ENCODE measurements at regions not wholly inside any gene's neighbourhood (a gene's known extent, or its start where the extent isn't known, plus 50 kb on each side); places are given as distances from the start of the nearest gene placed in this dataset.

DNA sequence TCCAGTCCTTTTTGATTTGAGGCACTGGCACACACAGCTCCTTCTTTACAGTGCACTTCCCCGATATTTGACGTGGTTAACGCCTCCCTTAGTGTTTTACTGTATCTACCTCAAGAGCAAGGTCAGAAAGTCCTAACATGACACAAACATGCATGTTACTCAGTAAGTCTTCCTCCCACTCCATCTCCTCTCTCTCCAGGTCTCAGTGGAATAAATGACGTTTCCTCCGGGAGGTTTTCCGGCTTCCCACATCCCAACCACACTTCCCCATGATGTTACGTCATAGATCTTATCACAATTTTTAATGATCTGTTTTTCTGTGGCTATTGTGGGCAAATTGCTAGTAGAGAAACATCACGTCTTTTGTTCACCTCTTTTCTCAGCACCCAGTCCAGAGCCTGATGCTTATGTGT, 165.7 kb downstream of the PTPN20 start:
- DNase-seq (no peak), ATAC-seq (ENCODE audit: low read depth) (no peak)
- H3K27me3 ChIP-seq (replicated peaks in 1 of 4; ENCODE audit: control extremely low read depth in 1 of 4, control insufficient read depth in 3 of 4, insufficient read depth in 4 of 4, low read length in 3 of 4): peaks cover 0 to 2% (median 0%) of the 10 kb centered on the region in 4 experiments
- no peaks in the 10 kb centered on the region for H3K36me3 ChIP-seq (replicated peaks in 1 of 2; ENCODE audit: control extremely low read depth in 1 of 2, control insufficient read depth in 1 of 2, extremely low read depth in 1 of 2, insufficient read depth in 2 of 2, low read length in 1 of 2)
- intact Hi-C loops (cut with micrococcal nuclease): no loop called here
- Mint-ChIP-seq H3K27me3 (peaks cover 31% of the 10 kb centered on the region), H3K4me1 (no peaks in the 10 kb centered on the region), H3K27ac (no peak overlapping the region), H3K9me3 (ENCODE audit: insufficient read depth) (no peaks in the 10 kb centered on the region), H3K4me3 (no peak overlapping the region)
- H3K79me2 ChIP-seq (ENCODE audit: control insufficient read depth, insufficient read depth, low read length): no peaks in the 10 kb centered on the region
- no peak overlapping the region for H3K27ac ChIP-seq (ENCODE audit: low read length in 2 of 2)
- no peaks in the 10 kb centered on the region for H4K20me1 ChIP-seq (ENCODE audit: control insufficient read depth, insufficient read depth, low read length, poor library complexity, severe bottlenecking)
- H2AFZ ChIP-seq (ENCODE audit: insufficient read depth, low read depth, low read length, poor library complexity, severe bottlenecking): no peak overlapping the region
- no peak for TF ChIP-seq EZH2 (IDR thresholded peaks at IDR 0.05; ENCODE audit: borderline replicate concordance, insufficient read depth, low read depth, low read length, poor library complexity, severe bottlenecking)
- TF ChIP-seq, protein P1, sequence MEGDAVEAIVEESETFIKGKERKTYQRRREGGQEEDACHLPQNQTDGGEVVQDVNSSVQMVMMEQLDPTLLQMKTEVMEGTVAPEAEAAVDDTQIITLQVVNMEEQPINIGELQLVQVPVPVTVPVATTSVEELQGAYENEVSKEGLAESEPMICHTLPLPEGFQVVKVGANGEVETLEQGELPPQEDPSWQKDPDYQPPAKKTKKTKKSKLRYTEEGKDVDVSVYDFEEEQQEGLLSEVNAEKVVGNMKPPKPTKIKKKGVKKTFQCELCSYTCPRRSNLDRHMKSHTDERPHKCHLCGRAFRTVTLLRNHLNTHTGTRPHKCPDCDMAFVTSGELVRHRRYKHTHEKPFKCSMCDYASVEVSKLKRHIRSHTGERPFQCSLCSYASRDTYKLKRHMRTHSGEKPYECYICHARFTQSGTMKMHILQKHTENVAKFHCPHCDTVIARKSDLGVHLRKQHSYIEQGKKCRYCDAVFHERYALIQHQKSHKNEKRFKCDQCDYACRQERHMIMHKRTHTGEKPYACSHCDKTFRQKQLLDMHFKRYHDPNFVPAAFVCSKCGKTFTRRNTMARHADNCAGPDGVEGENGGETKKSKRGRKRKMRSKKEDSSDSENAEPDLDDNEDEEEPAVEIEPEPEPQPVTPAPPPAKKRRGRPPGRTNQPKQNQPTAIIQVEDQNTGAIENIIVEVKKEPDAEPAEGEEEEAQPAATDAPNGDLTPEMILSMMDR (IDR thresholded peaks at IDR 0.05): no peak
- no peaks in the 10 kb centered on the region for H3K4me1 ChIP-seq (ENCODE audit: control insufficient read depth in 2 of 2, insufficient read depth in 2 of 2, low read length in 2 of 2)
- WGBS (ENCODE audit: insufficient coverage): 63% methylated on average over 4 of the region's 8 CpGs
- H3K4me3 ChIP-seq (ENCODE audit: control extremely low read depth in 1 of 5, extremely low read depth in 1 of 5, insufficient read depth in 1 of 5, low read depth in 2 of 5, low read length in 4 of 5): no peak overlapping the region
- CTCF ChIA-PET: no interaction called here
- POLR2A ChIA-PET: no interaction called here
- peaks cover 0 to 3% (median 0%) of the 10 kb centered on the region in 3 donors for H3K9me3 ChIP-seq (ENCODE audit: control extremely low read depth in 1 of 3, control insufficient read depth in 2 of 3, insufficient read depth in 1 of 3, low read length in 2 of 3)
- no peak overlapping the region for H3K9ac ChIP-seq (ENCODE audit: low read length)
- H3K4me2 ChIP-seq (replicated peaks; ENCODE audit: low read depth, low read length, poor library complexity, severe bottlenecking): no peak overlapping the region

DNA sequence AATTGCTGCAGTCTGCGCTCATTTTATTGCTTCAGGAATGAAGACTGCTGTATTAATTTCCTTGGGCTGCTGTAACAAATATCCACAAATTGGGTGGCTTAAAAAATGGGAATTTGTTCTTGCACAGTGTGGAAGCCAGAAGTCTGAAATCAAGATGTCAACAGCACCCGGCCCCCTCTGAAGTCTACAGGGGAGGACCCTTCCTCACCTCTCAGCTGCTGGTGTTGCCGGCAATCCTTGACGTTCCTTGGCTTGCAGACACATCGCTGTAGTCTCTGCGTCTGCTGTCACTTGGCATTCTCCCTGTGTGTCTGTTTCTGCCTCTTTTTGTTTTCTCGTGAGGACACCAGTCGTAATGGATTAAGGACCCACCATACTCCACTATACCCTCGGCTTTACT, 166.2 kb downstream of the PTPN20 start:
- ATAC-seq (ENCODE audit: low read depth) (no peak), DNase-seq (no peak)
- TF ChIP-seq EZH2 (IDR thresholded peaks at IDR 0.05; ENCODE audit: borderline replicate concordance, insufficient read depth, low read depth, low read length, poor library complexity, severe bottlenecking): no peak
- TF ChIP-seq, protein P1 (IDR thresholded peaks at IDR 0.05): no peak
- intact Hi-C loops (cut with micrococcal nuclease): no loop called here
- H3K79me2 ChIP-seq (ENCODE audit: control insufficient read depth, insufficient read depth, low read length): no peaks in the 10 kb centered on the region
- H3K4me3 ChIP-seq (ENCODE audit: control extremely low read depth in 1 of 5, extremely low read depth in 1 of 5, insufficient read depth in 1 of 5, low read depth in 2 of 5, low read length in 4 of 5): no peak overlapping the region
- peaks cover 0 to 2% (median 0%) of the 10 kb centered on the region in 4 experiments for H3K27me3 ChIP-seq (replicated peaks in 1 of 4; ENCODE audit: control extremely low read depth in 1 of 4, control insufficient read depth in 3 of 4, insufficient read depth in 4 of 4, low read length in 3 of 4)
- no peak overlapping the region for H3K4me2 ChIP-seq (replicated peaks; ENCODE audit: low read depth, low read length, poor library complexity, severe bottlenecking)
- H3K9ac ChIP-seq (ENCODE audit: low read length): no peak overlapping the region
- no peaks in the 10 kb centered on the region for H4K20me1 ChIP-seq (ENCODE audit: control insufficient read depth, insufficient read depth, low read length, poor library complexity, severe bottlenecking)
- CTCF ChIA-PET: no interaction called here
- Mint-ChIP-seq H3K9me3 (ENCODE audit: insufficient read depth) (no peaks in the 10 kb centered on the region), H3K27me3 (peaks cover 31% of the 10 kb centered on the region), H3K4me3 (no peak overlapping the region), H3K4me1 (no peaks in the 10 kb centered on the region), H3K27ac (no peak overlapping the region)
- no peaks in the 10 kb centered on the region for H3K36me3 ChIP-seq (replicated peaks in 1 of 2; ENCODE audit: control extremely low read depth in 1 of 2, control insufficient read depth in 1 of 2, extremely low read depth in 1 of 2, insufficient read depth in 2 of 2, low read length in 1 of 2)
- no peak overlapping the region for H2AFZ ChIP-seq (ENCODE audit: insufficient read depth, low read depth, low read length, poor library complexity, severe bottlenecking)
- no peaks in the 10 kb centered on the region for H3K4me1 ChIP-seq (ENCODE audit: control insufficient read depth in 2 of 2, insufficient read depth in 2 of 2, low read length in 2 of 2)
- 98% methylated on average over 8 of the region's 9 CpGs for WGBS (ENCODE audit: insufficient coverage)
- peaks cover 0 to 5% (median 0%) of the 10 kb centered on the region in 3 donors for H3K9me3 ChIP-seq (ENCODE audit: control extremely low read depth in 1 of 3, control insufficient read depth in 2 of 3, insufficient read depth in 1 of 3, low read length in 2 of 3)
- POLR2A ChIA-PET: no interaction called here
- H3K27ac ChIP-seq (ENCODE audit: low read length in 2 of 2): no peak overlapping the region
